GM12878 (cell line): ENCODE measurements at regions not wholly inside any gene's neighbourhood (a gene's known extent, or its start where the extent isn't known, plus 50 kb on each side); places are given as distances from the start of the nearest gene placed in this dataset.

ENCODE experiments used
- ATAC-seq: fragments of 200-7000 bp; cut with Tn5 transposase; 3 replicates; pipeline ENCODE4 v1.9.1; 2020; ENCODE audit warnings: mild to moderate bottlenecking, moderate library complexity
- BruUV-seq: library from RNA; stranded (reverse); fragments of 400-500 nt; replicated peaks from 2 replicates; lab custom pipeline; 2021; lab: Mats Ljungman, UMichigan
- CTCF ChIA-PET: fragments of 300-600 bp; sonication (Branson Sonifier 250); formaldehyde crosslinking; extraction: SDS; loops from one replicate; lab custom pipeline; 2021; ENCODE audit warnings: inconsistent platforms; lab: Yijun Ruan, JAX
- POLR2A ChIA-PET: fragments of 350-600 bp; formaldehyde crosslinking; extraction: SDS; loops from one replicate; lab custom pipeline; 2021; ENCODE audit warnings: inconsistent platforms; lab: Charles Lee
- RAD21 ChIA-PET: fragments of 300-600 bp; sonication (Branson Sonifier 250); formaldehyde crosslinking; loops from one replicate; lab custom pipeline; 2023; ENCODE audit warnings: antibody characterized with exemption; ENCODE audit not compliant: unreplicated experiment; lab: Charles Lee
- SMC1A ChIA-PET: fragments of 300-600 bp; sonication (Branson Sonifier 250); formaldehyde crosslinking; loops from one replicate; lab custom pipeline; 2023; ENCODE audit not compliant: unreplicated experiment, uncharacterized antibody; lab: Charles Lee
- DNase-seq: peaks from one replicate; pipeline ENCODE4 v3.0.0-alpha.2; 2011; ENCODE audit warnings: low read depth, low spot score
- FAIRE-seq: peaks from 3 replicates; lab custom pipeline; 2011; peaks lifted over from hg19 to GRCh38; lab: Jason Lieb, UNC
- H2AFZ ChIP-seq: 2 replicates; pipeline ENCODE4 v1.6.0; 2011; ENCODE audit warnings: low read depth, low read length, control low read depth; ENCODE audit not compliant: control insufficient read depth
- H3K27ac ChIP-seq: 2 replicates; pipeline ENCODE4 v1.5.1; 2011; ENCODE audit warnings: control low read depth; ENCODE audit not compliant: control insufficient read depth, insufficient read depth
- H3K27me3 ChIP-seq, 2 experiments: replicated peaks in 1 of 2; 2 replicates each; pipeline versions ENCODE4 v1.6.0 to v1.6.1; 2011; ENCODE audit warnings: low read length in 1 of 2; ENCODE audit not compliant: control insufficient read depth in 2 of 2, insufficient read depth in 2 of 2
- H3K36me3 ChIP-seq, 2 experiments: 2 replicates each; pipeline ENCODE4 v1.5.1; 2011; ENCODE audit warnings: low read length in 1 of 2; ENCODE audit not compliant: control insufficient read depth in 2 of 2, insufficient read depth in 2 of 2
- H3K4me1 ChIP-seq: 2 replicates; pipeline ENCODE4 v1.6.1; 2011; ENCODE audit warnings: mild to moderate bottlenecking, low read length, moderate library complexity, mixed read lengths; ENCODE audit not compliant: control insufficient read depth, insufficient read depth
- H3K4me2 ChIP-seq: 2 replicates; pipeline ENCODE4 v1.6.0; 2011; ENCODE audit warnings: control low read depth; ENCODE audit not compliant: control insufficient read depth, insufficient read depth
- H3K4me3 ChIP-seq: fragments of 200-600 bp; sonication (generic); 2 replicates; pipeline ENCODE4 v1.5.1; 2016
- H3K79me2 ChIP-seq: 2 replicates; pipeline ENCODE4 v1.6.0; 2011; ENCODE audit warnings: low read length; ENCODE audit not compliant: control insufficient read depth, insufficient read depth
- H3K9ac ChIP-seq: 2 replicates; pipeline ENCODE4 v1.8.0; 2011; ENCODE audit warnings: low read length, control low read depth, mixed read lengths; ENCODE audit not compliant: control insufficient read depth, insufficient read depth
- H3K9me3 ChIP-seq: replicated peaks from 3 replicates; pipeline ENCODE4 v1.5.1; 2011; ENCODE audit warnings: mild to moderate bottlenecking, low read length; ENCODE audit not compliant: control insufficient read depth, insufficient read depth
- H4K20me1 ChIP-seq: 2 replicates; pipeline ENCODE4 v1.6.0; 2011; ENCODE audit not compliant: control insufficient read depth, insufficient read depth
- CBFB ChIP-seq: IDR thresholded peaks from 2 replicates; pipeline ENCODE4 v1.6.1; 2016; ENCODE audit warnings: antibody characterized with exemption, low read depth
- ETV6 ChIP-seq, 2 experiments: fragments of 450-650 bp in 1 of 2; IDR thresholded peaks in 1 of 2; conservative IDR thresholded peaks in 1 of 2; 2 replicates each; pipeline ENCODE4 v1.6.1; 2014; ENCODE audit warnings: antibody characterized with exemption in 1 of 2, borderline replicate concordance in 1 of 2, low read depth in 1 of 2, mild to moderate bottlenecking in 1 of 2, moderate library complexity in 1 of 2
- FOS ChIP-seq: IDR thresholded peaks from 3 replicates; pipeline ENCODE4 v1.6.1; 2011; ENCODE audit warnings: borderline replicate concordance; ENCODE audit not compliant: insufficient read length; ENCODE audit errors: extremely low read depth
- HDAC6 ChIP-seq: fragments of 200-600 bp; sonication (generic); IDR thresholded peaks from one replicate; pipeline ENCODE4 v1.8.0; 2017; ENCODE audit warnings: antibody characterized with exemption; ENCODE audit not compliant: unreplicated experiment
- LARP7 ChIP-seq: fragments of 450-650 bp; IDR thresholded peaks from 2 replicates; pipeline ENCODE4 v1.6.1; 2017; ENCODE audit warnings: mild to moderate bottlenecking
- NFYA ChIP-seq: IDR thresholded peaks from 2 replicates; pipeline ENCODE4 v1.6.1; 2011; ENCODE audit warnings: low read depth, mild to moderate bottlenecking, low read length, improper control_type of control experiment, borderline replicate concordance
- STAT1 ChIP-seq: fragments of 450-650 bp; conservative IDR thresholded peaks from 2 replicates; pipeline ENCODE4 v1.6.1; 2014; ENCODE audit warnings: antibody characterized with exemption, mild to moderate bottlenecking
- WRNIP1 ChIP-seq: IDR thresholded peaks from 2 replicates; pipeline ENCODE4 v1.6.1; 2011; ENCODE audit warnings: low read depth, low read length, improper control_type of control experiment, borderline replicate concordance
- YY1 ChIP-seq: IDR thresholded peaks from 2 replicates; pipeline ENCODE4 v1.6.1; 2011; ENCODE audit warnings: low read depth, mild to moderate bottlenecking, low read length
- ZBTB4 ChIP-seq: fragments of 450-650 bp; formaldehyde crosslinking; IDR thresholded peaks from 2 replicates; pipeline ENCODE4 v1.4.0; 2022; ENCODE audit warnings: mild to moderate bottlenecking, moderate library complexity
- ZNF622 ChIP-seq: fragments of 450-650 bp; IDR thresholded peaks from 2 replicates; pipeline ENCODE4 v1.6.1; 2017; ENCODE audit warnings: mild to moderate bottlenecking, inconsistent platforms
- WGBS: methylation state at CpG from one replicate; pipeline ENCODE4 v1.1.6; 2016; ENCODE audit warnings: low lambda C conversion rate; ENCODE audit not compliant: insufficient replicate concordance, insufficient coverage; ENCODE audit errors: missing lambda C conversion rate; 5-methylcytosine and 5-hydroxymethylcytosine counted together
- in situ Hi-C: fragments of 300-500 bp; cut with MboI; formaldehyde crosslinking; loops from 9 replicates; pipeline ENCODE4 v1.14.3; 2018; ENCODE audit warnings: mixed read lengths
- intact Hi-C: fragments of 100-400 bp; cut with micrococcal nuclease; formaldehyde crosslinking; loops from one replicate; pipeline ENCODE4 v1.14.2; 2022; ENCODE audit not compliant: unreplicated experiment

GRCh38 chr20:40895182-40895581 lies 133.4 kb upstream of the TOP1 start (continued):
- no peak for TF ChIP-seq ZNF622
- no peak for TF ChIP-seq FOS
- no peak for TF ChIP-seq ZBTB4 (CRISPR knock-in tag)
- TF ChIP-seq STAT1 = no peak
- no peak for TF ChIP-seq YY1
- no peak for TF ChIP-seq HDAC6
- no peak for TF ChIP-seq CBFB
- no peak for TF ChIP-seq LARP7

GRCh38 chr20:40896814-40897700 lies 131.6 kb upstream of the TOP1 start:
- no peaks in the 10 kb centered on the region for H4K20me1 ChIP-seq
- no peak overlapping the region for H2AFZ ChIP-seq
- H3K9me3 ChIP-seq = no peaks in the 10 kb centered on the region
- 42% methylated on average over 10 of the region's 10 CpGs for WGBS
- no peak for DNase-seq
- H3K36me3 ChIP-seq = no peaks in the 10 kb centered on the region
- in situ Hi-C loops = no loop called here
- no peaks in the 10 kb centered on the region for H3K4me1 ChIP-seq
- H3K4me3 ChIP-seq = no peak overlapping the region
- no peak for TF ChIP-seq NFYA
- no peak for TF ChIP-seq ETV6 (conservative IDR thresholded peaks at IDR 0.05 in 1 of 2, IDR thresholded peaks at IDR 0.05 in 1 of 2; ENCODE audit: borderline replicate concordance in 1 of 2, low read depth in 1 of 2)
- TF ChIP-seq WRNIP1 = no peak
- ChIA-PET RAD21 (no interaction called here), POLR2A (interaction anchor here (0.6 kb wide), 1 partner anchor 1402 kb away, joined by 6 read pairs; no protein-coding TSS in a partner anchor), SMC1A (no interaction called here), CTCF (interaction anchor here (1.2 kb wide), 1 partner anchor 156 kb away, joined by 3 read pairs; no protein-coding TSS in a partner anchor)
- no peak for FAIRE-seq
- no peak overlapping the region for H3K4me2 ChIP-seq
- no peak overlapping the region for H3K27ac ChIP-seq
- H3K79me2 ChIP-seq = no peaks in the 10 kb centered on the region
- intact Hi-C loops = no loop called here
- no TSS peak for BruUV-seq
- no peak overlapping the region for H3K9ac ChIP-seq
- no peaks in the 10 kb centered on the region; a peak in 1 of 4 replicates for H3K27me3 ChIP-seq
- ATAC-seq = no peak
